ENCODE measurements at regions not wholly inside any gene's neighbourhood (a gene's known extent, or its start where the extent isn't known, plus 50 kb on each side); places are given as distances from the start of the nearest gene placed in this dataset.

DNA sequence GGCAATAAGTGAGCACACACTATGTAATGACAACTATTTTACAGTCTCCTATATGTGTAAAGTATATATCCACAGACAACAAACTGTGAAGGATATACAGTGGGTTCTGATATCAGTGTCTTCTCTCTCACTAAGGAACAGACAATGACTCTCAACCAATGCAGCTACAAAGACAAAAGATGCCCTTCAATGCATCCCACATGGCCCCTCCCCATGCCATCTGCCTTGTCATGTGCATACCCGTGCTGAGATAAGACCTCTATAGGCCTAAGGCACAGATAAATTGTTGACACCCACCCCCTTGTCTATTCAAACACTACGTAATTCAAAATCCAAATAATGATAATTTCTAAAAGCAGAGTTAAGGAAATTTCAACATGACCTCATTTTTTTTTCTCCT, 1123.5 kb upstream of the MAP3K7 start:
- TF ChIP-seq, protein P1, sequence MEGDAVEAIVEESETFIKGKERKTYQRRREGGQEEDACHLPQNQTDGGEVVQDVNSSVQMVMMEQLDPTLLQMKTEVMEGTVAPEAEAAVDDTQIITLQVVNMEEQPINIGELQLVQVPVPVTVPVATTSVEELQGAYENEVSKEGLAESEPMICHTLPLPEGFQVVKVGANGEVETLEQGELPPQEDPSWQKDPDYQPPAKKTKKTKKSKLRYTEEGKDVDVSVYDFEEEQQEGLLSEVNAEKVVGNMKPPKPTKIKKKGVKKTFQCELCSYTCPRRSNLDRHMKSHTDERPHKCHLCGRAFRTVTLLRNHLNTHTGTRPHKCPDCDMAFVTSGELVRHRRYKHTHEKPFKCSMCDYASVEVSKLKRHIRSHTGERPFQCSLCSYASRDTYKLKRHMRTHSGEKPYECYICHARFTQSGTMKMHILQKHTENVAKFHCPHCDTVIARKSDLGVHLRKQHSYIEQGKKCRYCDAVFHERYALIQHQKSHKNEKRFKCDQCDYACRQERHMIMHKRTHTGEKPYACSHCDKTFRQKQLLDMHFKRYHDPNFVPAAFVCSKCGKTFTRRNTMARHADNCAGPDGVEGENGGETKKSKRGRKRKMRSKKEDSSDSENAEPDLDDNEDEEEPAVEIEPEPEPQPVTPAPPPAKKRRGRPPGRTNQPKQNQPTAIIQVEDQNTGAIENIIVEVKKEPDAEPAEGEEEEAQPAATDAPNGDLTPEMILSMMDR (IDR thresholded peaks at IDR 0.05): no peak
- no peak for TF ChIP-seq POLR2A (IDR thresholded peaks at IDR 0.05)
- TF ChIP-seq POLR2AphosphoS5 (IDR thresholded peaks at IDR 0.05): no peak

Measured in upper lobe of left lung (tissue), 4 donors.